ENCODE measurements at regions not wholly inside any gene's neighbourhood (a gene's known extent, or its start where the extent isn't known, plus 50 kb on each side); places are given as distances from the start of the nearest gene placed in this dataset.

GRCh38 chr14:59061292-59061691 is 127.2 kb upstream of the DAAM1 start:
- TF ChIP-seq EZH2 (IDR thresholded peaks at IDR 0.05; ENCODE audit: borderline replicate concordance, low read length) (no peak), CTCF (IDR thresholded peaks at IDR 0.05; ENCODE audit: low read length) (no peak)

Measured in OCI-LY1 (cell line).